ENCODE measurements at regions not wholly inside any gene's neighbourhood (a gene's known extent, or its start where the extent isn't known, plus 50 kb on each side); places are given as distances from the start of the nearest gene placed in this dataset.

DNA sequence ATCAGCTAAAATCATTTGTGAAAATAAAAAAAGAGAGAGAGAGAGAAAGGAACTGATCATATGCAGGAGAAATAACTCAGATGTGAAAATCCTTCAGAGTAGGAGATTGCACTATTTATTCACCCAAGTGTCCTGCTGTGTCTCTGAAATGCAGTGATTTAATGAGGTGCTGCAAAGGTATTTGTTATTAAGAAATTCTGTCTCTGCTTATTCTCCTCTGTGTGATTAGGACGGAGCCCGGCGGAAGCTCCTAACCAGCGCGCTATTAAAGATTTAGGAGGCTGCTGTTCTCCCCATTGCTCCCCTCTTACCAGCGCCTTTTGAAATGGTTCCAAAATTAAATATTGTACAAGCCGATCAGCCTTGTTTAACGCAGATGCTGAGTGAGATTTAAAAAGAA is 528.3 kb downstream of the BUD13 start:
- H3K27ac Mint-ChIP-seq (ENCODE audit: unreplicated experiment) = no peak overlapping the region
- H3K4me1 ChIP-seq = no peaks in the 10 kb centered on the region
- no peaks in the 10 kb centered on the region for H3K36me3 Mint-ChIP-seq (ENCODE audit: insufficient read depth, unreplicated experiment)
- no peaks in the 10 kb centered on the region for H3K9me3 Mint-ChIP-seq (ENCODE audit: unreplicated experiment)
- no peak for DNase-seq
- H3K9me3 ChIP-seq = no peaks in the 10 kb centered on the region
- CTCF ChIA-PET = no interaction called here
- H3K4me3 Mint-ChIP-seq (ENCODE audit: unreplicated experiment) = no peak overlapping the region
- H3K4me3 ChIP-seq (ENCODE audit: low read depth, low read length) = no peak overlapping the region
- peaks cover 18% of the 10 kb centered on the region for H3K27me3 Mint-ChIP-seq (ENCODE audit: insufficient read depth, unreplicated experiment)
- no peaks in the 10 kb centered on the region for H3K27me3 ChIP-seq (replicated peaks; ENCODE audit: control insufficient read depth, insufficient read depth, low read length)
- H3K36me3 ChIP-seq (ENCODE audit: control insufficient read depth, insufficient read depth, low read length) = no peaks in the 10 kb centered on the region
- POLR2A ChIA-PET = no interaction called here
- no TSS peak for BruUV-seq (replicated peaks)
- H3K4me1 Mint-ChIP-seq (ENCODE audit: low read depth, unreplicated experiment) = no peaks in the 10 kb centered on the region
- TF ChIP-seq CTCF (IDR thresholded peaks at IDR 0.05; ENCODE audit: insufficient read depth in 1 of 2, low read depth in 1 of 2, low read length in 1 of 2, severe bottlenecking in 1 of 2, unreplicated experiment in 1 of 2) = no peak
- intact Hi-C loops (cut with micrococcal nuclease; ENCODE audit: unreplicated experiment) = no loop called here

DNA sequence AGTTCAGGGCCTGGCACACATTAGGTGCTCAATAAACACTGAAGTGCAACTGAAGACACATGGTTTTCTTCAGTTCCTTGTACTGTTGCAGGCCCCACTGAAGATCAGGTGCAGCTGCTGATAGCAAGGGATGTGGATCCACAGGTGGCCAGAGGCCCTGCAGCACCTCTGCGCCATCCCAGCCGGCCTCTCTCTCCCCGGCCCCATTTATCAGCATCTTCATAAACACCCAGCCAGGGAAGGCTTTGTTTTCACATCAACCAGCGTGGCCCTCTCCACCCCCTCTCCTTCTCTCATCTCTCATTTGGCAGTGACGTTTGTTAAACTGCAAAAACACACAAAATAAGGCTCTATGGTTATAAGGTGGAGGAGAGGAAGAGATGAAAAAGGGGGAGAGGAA is 528.8 kb downstream of the BUD13 start:
- no peak for TF ChIP-seq CTCF (IDR thresholded peaks at IDR 0.05; ENCODE audit: insufficient read depth in 1 of 2, low read depth in 1 of 2, low read length in 1 of 2, severe bottlenecking in 1 of 2, unreplicated experiment in 1 of 2)
- POLR2A ChIA-PET = no interaction called here
- Histone ChIP-seq H3K36me3 (ENCODE audit: control insufficient read depth, insufficient read depth, low read length) (no peaks in the 10 kb centered on the region), H3K27me3 (replicated peaks; ENCODE audit: control insufficient read depth, insufficient read depth, low read length) (no peaks in the 10 kb centered on the region), H3K9me3 (no peaks in the 10 kb centered on the region), H3K4me1 (no peaks in the 10 kb centered on the region), H3K4me3 (ENCODE audit: low read depth, low read length) (no peak overlapping the region)
- H3K9me3 Mint-ChIP-seq (ENCODE audit: unreplicated experiment) = no peaks in the 10 kb centered on the region
- H3K4me1 Mint-ChIP-seq (ENCODE audit: low read depth, unreplicated experiment) = no peaks in the 10 kb centered on the region
- H3K36me3 Mint-ChIP-seq (ENCODE audit: insufficient read depth, unreplicated experiment) = no peaks in the 10 kb centered on the region
- no TSS peak for BruUV-seq (replicated peaks)
- peaks cover 18% of the 10 kb centered on the region for H3K27me3 Mint-ChIP-seq (ENCODE audit: insufficient read depth, unreplicated experiment)
- H3K27ac Mint-ChIP-seq (ENCODE audit: unreplicated experiment) = no peak overlapping the region
- H3K4me3 Mint-ChIP-seq (ENCODE audit: unreplicated experiment) = no peak overlapping the region
- CTCF ChIA-PET = interaction anchor here (0.5 kb wide), 1 partner anchor 38 kb away, joined by 4 read pairs; no protein-coding TSS in a partner anchor
- DNase-seq = no peak
- intact Hi-C loops (cut with micrococcal nuclease; ENCODE audit: unreplicated experiment) = no loop called here

- BruUV-seq (replicated peaks) = no TSS peak
- no peak for DNase-seq
- Histone ChIP-seq H3K27me3 (replicated peaks; ENCODE audit: control insufficient read depth, insufficient read depth, low read length) (no peaks in the 10 kb centered on the region), H3K36me3 (ENCODE audit: control insufficient read depth, insufficient read depth, low read length) (no peaks in the 10 kb centered on the region), H3K4me3 (ENCODE audit: low read depth, low read length) (no peak overlapping the region), H3K4me1 (no peaks in the 10 kb centered on the region), H3K9me3 (no peaks in the 10 kb centered on the region)
- no peak overlapping the region for H3K4me3 Mint-ChIP-seq (ENCODE audit: unreplicated experiment)
- no peaks in the 10 kb centered on the region for H3K9me3 Mint-ChIP-seq (ENCODE audit: unreplicated experiment)
- H3K36me3 Mint-ChIP-seq (ENCODE audit: insufficient read depth, unreplicated experiment) = no peaks in the 10 kb centered on the region
- H3K27me3 Mint-ChIP-seq (ENCODE audit: insufficient read depth, unreplicated experiment) = peaks cover 18% of the 10 kb centered on the region
- intact Hi-C loops (cut with micrococcal nuclease; ENCODE audit: unreplicated experiment) = no loop called here
- H3K4me1 Mint-ChIP-seq (ENCODE audit: low read depth, unreplicated experiment) = no peaks in the 10 kb centered on the region
- CTCF ChIA-PET = interaction anchor here (0.6 kb wide), 1 partner anchor 25 kb away, joined by 3 read pairs; no protein-coding TSS in a partner anchor
- no peak overlapping the region for H3K27ac Mint-ChIP-seq (ENCODE audit: unreplicated experiment)
- POLR2A ChIA-PET = no interaction called here
- no peak for TF ChIP-seq CTCF (IDR thresholded peaks at IDR 0.05; ENCODE audit: insufficient read depth in 1 of 2, low read depth in 1 of 2, low read length in 1 of 2, severe bottlenecking in 1 of 2, unreplicated experiment in 1 of 2)
Measured at GRCh38 chr11:116242006-116242405, 530.8 kb downstream of the BUD13 start.

Measured in Caco-2 (cell line).